HUES6 (cell line): ENCODE measurements at regions not wholly inside any gene's neighbourhood (a gene's known extent, or its start where the extent isn't known, plus 50 kb on each side); places are given as distances from the start of the nearest gene placed in this dataset.
"Not testable (repeated sequence)": the region's sequence is repeated elsewhere in the genome, so short reads cannot be mapped to it uniquely, and the experiment has no call there.

ENCODE experiments used
- H3K27ac ChIP-seq: 2 replicates; pipeline ENCODE4 v1.7.0; 2013; ENCODE audit warnings: low read depth, mild to moderate bottlenecking, low read length, inconsistent platforms
- H3K27me3 ChIP-seq: 2 replicates; pipeline ENCODE4 v1.6.1; 2013; ENCODE audit warnings: low read length; ENCODE audit not compliant: control insufficient read depth, insufficient read depth
- H3K36me3 ChIP-seq: 2 replicates; pipeline ENCODE4 v1.6.1; 2013; ENCODE audit warnings: low read length; ENCODE audit not compliant: control insufficient read depth, insufficient read depth
- H3K4me1 ChIP-seq: 2 replicates; pipeline ENCODE4 v1.6.1; 2013; ENCODE audit warnings: low read length; ENCODE audit not compliant: control insufficient read depth, insufficient read depth
- H3K4me3 ChIP-seq: 2 replicates; pipeline ENCODE4 v1.5.1; 2013; ENCODE audit warnings: low read depth, low read length
- H3K9ac ChIP-seq: one replicate; pipeline ENCODE4 v1.6.1; 2013; ENCODE audit warnings: mild to moderate bottlenecking, low read length
- H3K9me3 ChIP-seq: 2 replicates; pipeline ENCODE4 v1.6.1; 2013; ENCODE audit warnings: low read depth, low read length; ENCODE audit not compliant: control insufficient read depth, insufficient read depth

DNA sequence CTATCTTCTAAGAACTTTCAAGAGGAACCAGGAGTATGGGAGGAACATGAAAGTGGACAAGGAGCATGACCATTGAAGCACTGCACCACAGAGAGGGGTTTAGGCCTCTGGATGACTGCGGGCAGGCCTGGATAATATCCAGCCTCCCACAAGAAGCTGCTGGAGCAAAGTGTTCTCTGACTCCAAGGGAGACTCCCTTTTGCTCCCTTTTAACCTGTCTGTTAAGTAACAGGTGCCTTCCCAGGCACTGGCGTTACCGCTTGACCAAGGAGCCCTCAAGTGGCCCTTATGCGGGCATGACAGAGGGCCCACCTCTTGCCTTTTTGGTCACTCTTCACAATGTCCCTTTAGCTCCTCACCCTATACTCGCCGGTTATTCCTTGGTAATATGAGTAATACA is 666.2 kb downstream of the SLITRK6 start:
- Histone ChIP-seq H3K27me3 (no peaks in the 10 kb centered on the region), H3K36me3 (no peaks in the 10 kb centered on the region), H3K9ac (no peak overlapping the region), H3K9me3 (no peaks in the 10 kb centered on the region), H3K4me3 (no peak overlapping the region), H3K27ac (no peak overlapping the region), H3K4me1 (no peaks in the 10 kb centered on the region)

DNA sequence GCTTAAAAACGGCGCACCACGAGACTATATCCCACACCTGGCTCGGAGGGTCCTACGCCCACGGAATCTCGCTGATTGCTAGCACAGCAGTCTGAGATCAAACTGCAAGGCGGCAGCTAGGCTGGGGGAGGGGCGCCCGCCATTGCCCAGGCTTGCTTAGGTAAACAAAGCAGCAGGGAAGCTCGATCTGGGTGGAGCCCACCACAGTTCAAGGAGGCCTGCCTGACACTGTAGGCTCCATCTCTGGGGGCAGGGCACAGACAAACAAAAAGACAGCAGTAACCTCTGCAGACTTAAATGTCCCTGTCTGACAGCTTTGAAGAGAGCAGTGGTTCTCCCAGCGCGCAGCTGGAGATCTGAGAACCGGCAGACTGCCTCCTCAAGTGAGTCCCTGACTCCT is 675.7 kb downstream of the SLITRK6 start:
- not testable (repeated sequence) for H3K9me3 ChIP-seq, H3K27me3 ChIP-seq, H3K4me1 ChIP-seq, H3K4me3 ChIP-seq, H3K9ac ChIP-seq, H3K27ac ChIP-seq, H3K36me3 ChIP-seq

DNA sequence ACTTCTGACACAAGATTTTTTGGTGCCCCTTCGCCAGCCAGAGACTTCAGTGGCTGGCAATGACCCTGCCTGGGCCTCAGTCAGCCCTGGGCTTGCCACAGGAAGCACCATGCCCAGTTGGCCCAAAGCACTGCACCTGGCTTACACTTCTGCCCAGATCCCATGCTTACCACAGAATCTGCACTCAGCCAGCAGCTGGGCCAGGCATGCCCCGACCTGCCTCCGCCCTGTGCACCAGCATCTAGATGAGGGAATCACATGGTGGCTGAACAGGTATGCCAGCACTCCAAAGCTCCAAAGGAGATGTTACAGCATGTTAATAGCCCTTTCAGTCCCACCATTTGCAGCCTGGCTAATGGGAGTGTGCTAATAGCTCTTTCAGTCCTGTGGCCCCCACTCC is 690.9 kb downstream of the SLITRK6 start:
- Histone ChIP-seq H3K4me1 (no peaks in the 10 kb centered on the region), H3K36me3 (no peaks in the 10 kb centered on the region), H3K27me3 (no peaks in the 10 kb centered on the region), H3K9me3 (peaks cover 3% of the 10 kb centered on the region), H3K27ac (no peak overlapping the region), H3K9ac (no peak overlapping the region), H3K4me3 (no peak overlapping the region)

DNA sequence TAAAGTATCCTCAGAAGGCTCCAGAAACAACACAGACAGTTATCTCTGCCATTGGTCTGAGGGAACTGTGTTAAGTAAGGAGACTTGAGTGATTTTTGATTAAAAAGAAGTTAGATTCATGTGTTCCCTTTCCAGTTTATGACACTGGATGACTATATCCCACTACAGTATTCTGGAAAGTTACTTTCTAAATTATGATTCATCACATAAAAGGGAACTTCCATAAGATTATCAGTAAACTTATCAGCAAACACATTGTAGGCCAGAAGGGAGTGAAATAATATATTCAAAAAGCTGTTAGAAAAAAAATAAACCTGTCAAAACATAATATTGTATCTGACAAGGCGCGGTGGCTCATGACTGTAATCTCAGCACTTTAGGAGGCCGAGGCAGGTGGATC is 700.0 kb downstream of the SLITRK6 start:
- H3K36me3 ChIP-seq, result no peaks in the 10 kb centered on the region
- no peak overlapping the region for H3K27ac ChIP-seq
- H3K4me1 ChIP-seq, result no peaks in the 10 kb centered on the region
- no peak overlapping the region for H3K4me3 ChIP-seq
- no peak overlapping the region for H3K9ac ChIP-seq
- H3K9me3 ChIP-seq, result no peaks in the 10 kb centered on the region
- H3K27me3 ChIP-seq, result no peaks in the 10 kb centered on the region

DNA sequence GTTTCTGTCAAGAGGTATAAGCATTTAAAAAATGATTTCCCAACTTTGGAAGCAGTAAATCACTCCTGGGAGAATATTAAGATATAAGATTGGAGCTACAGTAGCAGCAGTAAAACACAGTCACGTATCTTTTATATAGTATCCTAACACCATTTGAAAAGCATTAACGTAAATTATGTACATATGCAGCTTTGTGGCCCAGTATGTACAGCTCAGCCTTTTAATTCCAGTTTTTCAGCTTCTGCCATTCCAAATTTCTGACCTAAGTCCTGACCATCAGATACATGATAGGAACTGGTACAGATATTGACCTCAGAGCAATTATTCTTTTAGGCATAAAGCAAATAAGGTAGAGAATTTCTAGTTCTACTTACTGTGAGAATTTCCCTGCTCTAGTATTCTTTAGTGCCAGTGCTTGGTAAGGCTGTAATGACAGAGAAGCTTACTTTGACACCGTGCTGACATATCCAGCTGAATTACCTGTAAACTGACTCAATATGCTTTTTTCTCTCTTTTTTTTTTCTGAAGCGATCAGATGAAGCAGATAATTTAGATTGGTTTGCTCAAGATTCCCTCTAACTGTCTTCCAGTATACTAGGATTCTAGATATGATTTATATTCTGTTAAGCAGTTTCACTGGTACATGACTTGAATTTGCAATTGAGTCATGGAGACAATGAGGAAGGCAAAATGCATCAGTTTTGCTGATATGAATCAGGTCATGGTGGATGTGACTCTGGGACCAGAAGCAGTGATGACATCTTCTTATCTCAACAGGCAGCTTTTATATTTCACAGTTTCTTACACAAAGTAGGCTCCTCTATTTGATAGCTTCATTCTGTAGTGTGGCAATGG is 703.6 kb downstream of the SLITRK6 start:
- Histone ChIP-seq H3K27ac (no peak overlapping the region), H3K27me3 (no peaks in the 10 kb centered on the region), H3K4me1 (no peaks in the 10 kb centered on the region), H3K9ac (no peak overlapping the region), H3K4me3 (no peak overlapping the region), H3K36me3 (no peaks in the 10 kb centered on the region), H3K9me3 (no peaks in the 10 kb centered on the region)

DNA sequence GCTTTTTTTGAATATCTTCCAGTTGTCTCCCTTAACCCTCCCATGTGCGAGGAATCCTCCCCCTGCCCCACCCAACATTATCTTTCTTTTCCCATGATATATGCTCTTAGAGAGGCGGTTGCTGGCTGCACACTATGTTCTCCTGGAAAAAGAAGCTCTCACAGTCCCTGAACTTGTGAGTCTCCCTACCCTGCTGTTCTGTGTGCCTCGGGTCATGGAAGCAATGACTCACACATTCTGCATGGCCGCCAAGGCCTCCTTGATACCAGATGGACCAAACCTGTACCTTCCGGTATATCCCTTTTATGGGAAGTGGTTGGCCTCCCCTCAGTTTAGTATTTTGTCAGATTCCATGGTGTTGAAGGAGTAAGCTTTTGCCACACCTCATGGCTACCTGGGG is 705.4 kb downstream of the SLITRK6 start:
- no peaks in the 10 kb centered on the region for H3K36me3 ChIP-seq
- H3K4me3 ChIP-seq, result no peak overlapping the region
- H3K9me3 ChIP-seq, result no peaks in the 10 kb centered on the region
- H3K9ac ChIP-seq, result no peak overlapping the region
- no peaks in the 10 kb centered on the region for H3K4me1 ChIP-seq
- no peak overlapping the region for H3K27ac ChIP-seq
- no peaks in the 10 kb centered on the region for H3K27me3 ChIP-seq

DNA sequence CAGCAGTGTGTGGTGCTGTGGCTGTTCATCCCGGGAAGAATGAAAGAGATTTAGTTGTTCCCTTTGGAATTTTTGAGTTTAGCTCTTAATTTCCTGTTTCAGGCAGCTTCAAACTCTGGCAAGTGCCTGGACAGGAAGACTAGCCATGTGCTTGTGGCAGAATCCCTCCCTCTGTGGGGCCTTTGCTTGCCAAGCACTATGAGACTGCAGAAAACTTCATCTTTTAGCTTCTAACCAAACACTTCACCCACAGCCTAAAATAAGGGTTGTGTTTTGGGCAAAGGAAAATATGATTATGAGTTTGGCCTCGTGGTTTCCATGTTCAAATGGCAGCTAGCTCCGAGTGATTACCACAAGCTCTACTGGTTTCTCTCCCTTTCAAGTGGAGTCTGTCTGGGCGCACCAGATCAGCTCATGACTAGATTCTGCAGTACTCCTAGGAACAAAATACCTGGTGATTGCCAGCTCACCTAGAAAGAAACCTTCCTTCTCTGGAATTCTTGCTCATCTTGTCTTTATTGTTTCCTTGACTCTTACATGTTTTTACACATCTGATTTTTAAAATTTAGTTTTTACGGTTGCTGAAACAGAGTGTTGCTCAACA is 707.5 kb downstream of the SLITRK6 start:
- Histone ChIP-seq H3K4me3 (no peak overlapping the region), H3K9ac (no peak overlapping the region), H3K4me1 (no peaks in the 10 kb centered on the region), H3K9me3 (no peaks in the 10 kb centered on the region), H3K27me3 (no peaks in the 10 kb centered on the region), H3K27ac (no peak overlapping the region), H3K36me3 (no peaks in the 10 kb centered on the region)

DNA sequence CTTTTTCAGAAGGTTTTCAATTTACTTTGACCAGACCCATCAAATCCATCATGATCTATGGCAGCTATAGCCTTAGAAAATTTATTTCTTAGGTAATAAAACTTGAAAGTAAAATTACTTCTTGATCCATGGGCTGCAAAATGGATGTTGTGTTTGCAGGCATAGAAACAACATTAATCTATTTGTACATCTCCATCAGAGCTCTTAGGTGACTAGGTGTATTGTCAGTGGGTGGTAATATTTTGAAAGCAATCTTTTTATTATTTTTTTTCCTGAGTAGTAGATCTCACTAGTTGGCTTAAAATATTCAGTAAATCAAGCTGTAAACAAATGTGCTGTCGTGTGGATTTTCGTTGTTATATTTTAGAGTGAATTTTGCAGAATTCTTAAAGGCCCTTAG is 710.0 kb downstream of the SLITRK6 start:
- H3K27me3 ChIP-seq, result no peaks in the 10 kb centered on the region
- no peak overlapping the region for H3K9ac ChIP-seq
- H3K9me3 ChIP-seq, result no peaks in the 10 kb centered on the region
- no peak overlapping the region for H3K4me3 ChIP-seq
- H3K4me1 ChIP-seq, result no peaks in the 10 kb centered on the region
- H3K36me3 ChIP-seq, result no peaks in the 10 kb centered on the region
- no peak overlapping the region for H3K27ac ChIP-seq

DNA sequence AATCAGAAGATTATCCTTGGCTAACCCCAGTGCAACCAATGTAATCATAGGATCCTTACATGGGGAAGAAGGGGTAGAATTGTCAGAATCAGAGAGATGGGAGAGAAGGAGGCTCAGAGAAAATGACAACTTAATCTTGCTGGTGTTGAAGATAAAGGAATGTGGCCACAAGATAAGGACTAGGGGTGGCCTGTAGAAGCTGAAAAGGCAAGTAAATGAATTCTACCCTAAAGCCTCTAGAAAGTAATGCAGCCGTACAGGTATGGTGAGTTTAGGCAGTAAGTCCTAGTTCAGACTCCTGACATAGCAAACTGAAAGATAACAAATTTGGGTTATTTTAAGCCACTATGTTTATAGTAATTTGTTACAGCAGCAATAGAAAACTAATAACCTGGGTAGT is 718.5 kb downstream of the SLITRK6 start:
- Histone ChIP-seq H3K27me3 (no peaks in the 10 kb centered on the region), H3K27ac (no peak overlapping the region), H3K4me3 (no peak overlapping the region), H3K36me3 (no peaks in the 10 kb centered on the region), H3K9ac (no peak overlapping the region), H3K9me3 (no peaks in the 10 kb centered on the region), H3K4me1 (no peaks in the 10 kb centered on the region)

DNA sequence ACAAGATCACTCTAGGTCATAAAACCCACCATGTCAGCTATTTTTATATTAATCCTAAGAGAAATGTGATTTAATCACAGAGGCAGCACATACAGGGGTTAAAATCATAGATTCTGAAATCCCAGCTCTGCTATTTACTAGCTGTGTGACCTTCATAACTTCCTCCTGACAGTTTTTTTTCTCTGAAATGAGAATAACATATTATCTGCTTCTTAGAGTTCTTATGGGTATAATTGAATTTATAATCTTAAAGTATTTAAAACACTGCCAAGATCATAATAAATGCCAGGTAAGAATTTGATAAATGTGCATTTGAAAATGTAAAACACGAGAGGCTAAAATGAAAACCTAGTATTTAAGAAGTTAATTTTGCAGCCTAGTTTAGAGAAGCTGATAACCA is 722.9 kb downstream of the SLITRK6 start:
- Histone ChIP-seq H3K27ac (no peak overlapping the region), H3K27me3 (no peaks in the 10 kb centered on the region), H3K36me3 (no peaks in the 10 kb centered on the region), H3K9me3 (no peaks in the 10 kb centered on the region), H3K4me1 (no peaks in the 10 kb centered on the region), H3K9ac (no peak overlapping the region), H3K4me3 (no peak overlapping the region)

DNA sequence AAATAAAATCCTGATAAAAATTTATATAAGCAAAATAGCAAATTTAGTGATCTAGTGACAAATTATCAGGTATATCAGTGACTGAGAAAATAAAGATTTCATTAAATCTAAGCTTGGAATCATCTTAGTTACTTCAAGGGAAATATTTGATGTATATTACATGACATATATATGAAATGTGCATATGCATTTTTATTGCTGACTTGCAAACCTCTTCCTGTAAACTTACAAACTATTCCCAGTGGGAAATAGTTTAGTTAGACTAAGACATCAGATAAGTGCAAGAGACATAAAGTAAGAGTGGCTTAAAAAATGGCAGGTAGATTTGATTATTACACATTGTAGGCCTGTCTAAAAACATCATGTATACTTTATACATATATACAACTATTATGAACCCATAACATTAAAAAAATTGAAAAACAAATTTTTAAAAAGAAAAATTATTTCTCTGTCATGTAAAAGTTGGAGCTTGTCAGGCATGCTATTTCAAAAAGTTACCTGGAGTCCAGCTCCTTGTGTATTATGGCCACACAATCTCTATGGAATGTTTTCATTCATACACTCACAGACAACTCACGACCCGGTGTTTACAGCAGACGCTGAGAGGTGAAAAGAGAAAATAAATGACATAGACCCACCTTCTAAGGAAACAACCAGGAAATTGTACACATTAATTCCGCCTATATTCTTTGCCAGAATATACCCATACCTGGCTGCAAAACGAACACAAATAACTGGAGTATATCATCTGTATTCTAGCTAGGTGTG is 724.5 kb downstream of the SLITRK6 start:
- no peaks in the 10 kb centered on the region for H3K36me3 ChIP-seq
- no peak overlapping the region for H3K27ac ChIP-seq
- no peaks in the 10 kb centered on the region for H3K9me3 ChIP-seq
- H3K9ac ChIP-seq, result no peak overlapping the region
- H3K27me3 ChIP-seq, result no peaks in the 10 kb centered on the region
- no peak overlapping the region for H3K4me3 ChIP-seq
- H3K4me1 ChIP-seq, result no peaks in the 10 kb centered on the region
